Epithelial cell of proximal tubule (primary cell): ENCODE measurements at regions not wholly inside any gene's neighbourhood (a gene's known extent, or its start where the extent isn't known, plus 50 kb on each side); places are given as distances from the start of the nearest gene placed in this dataset.
A peak's percentile ranks its signal among the peaks of the same experiment; 100 is the strongest.

Experiments
- DNase-seq: peaks from one replicate; pipeline ENCODE4 v3.0.0-alpha.2; 2011; ENCODE audit warnings: low read depth
- H3K4me3 ChIP-seq: 2 replicates; pipeline ENCODE4 v1.5.1; 2011; ENCODE audit warnings: low read depth, mild to moderate bottlenecking, low read length
- TF ChIP-seq, protein P1 (sequence below): conservative IDR thresholded peaks from 2 replicates; pipeline ENCODE4 v1.5.1; 2012; ENCODE audit warnings: low read depth, mild to moderate bottlenecking, low read length

DNA sequence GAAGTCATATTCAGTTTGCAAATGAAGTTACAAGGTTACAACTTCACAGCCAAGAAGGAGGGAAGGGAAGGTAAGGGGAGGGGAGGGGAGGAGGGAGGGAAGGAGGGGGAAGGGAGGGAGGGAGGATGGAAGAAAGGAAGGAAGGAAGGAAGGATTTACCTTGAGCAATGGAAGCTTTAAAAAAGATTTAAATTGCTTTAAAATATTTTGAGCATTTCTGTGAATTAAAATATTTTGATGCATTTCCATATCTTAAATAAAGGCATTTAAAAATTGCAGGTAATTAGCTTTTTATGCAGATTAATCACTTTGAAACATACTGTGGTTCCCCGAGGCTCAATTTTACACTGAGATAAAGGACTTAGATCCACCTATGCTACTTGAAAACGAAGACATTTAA is 618.0 kb downstream of the TFAP2A start:
- TF ChIP-seq, protein P1, sequence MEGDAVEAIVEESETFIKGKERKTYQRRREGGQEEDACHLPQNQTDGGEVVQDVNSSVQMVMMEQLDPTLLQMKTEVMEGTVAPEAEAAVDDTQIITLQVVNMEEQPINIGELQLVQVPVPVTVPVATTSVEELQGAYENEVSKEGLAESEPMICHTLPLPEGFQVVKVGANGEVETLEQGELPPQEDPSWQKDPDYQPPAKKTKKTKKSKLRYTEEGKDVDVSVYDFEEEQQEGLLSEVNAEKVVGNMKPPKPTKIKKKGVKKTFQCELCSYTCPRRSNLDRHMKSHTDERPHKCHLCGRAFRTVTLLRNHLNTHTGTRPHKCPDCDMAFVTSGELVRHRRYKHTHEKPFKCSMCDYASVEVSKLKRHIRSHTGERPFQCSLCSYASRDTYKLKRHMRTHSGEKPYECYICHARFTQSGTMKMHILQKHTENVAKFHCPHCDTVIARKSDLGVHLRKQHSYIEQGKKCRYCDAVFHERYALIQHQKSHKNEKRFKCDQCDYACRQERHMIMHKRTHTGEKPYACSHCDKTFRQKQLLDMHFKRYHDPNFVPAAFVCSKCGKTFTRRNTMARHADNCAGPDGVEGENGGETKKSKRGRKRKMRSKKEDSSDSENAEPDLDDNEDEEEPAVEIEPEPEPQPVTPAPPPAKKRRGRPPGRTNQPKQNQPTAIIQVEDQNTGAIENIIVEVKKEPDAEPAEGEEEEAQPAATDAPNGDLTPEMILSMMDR = no peak
- DNase-seq = no peak

DNA sequence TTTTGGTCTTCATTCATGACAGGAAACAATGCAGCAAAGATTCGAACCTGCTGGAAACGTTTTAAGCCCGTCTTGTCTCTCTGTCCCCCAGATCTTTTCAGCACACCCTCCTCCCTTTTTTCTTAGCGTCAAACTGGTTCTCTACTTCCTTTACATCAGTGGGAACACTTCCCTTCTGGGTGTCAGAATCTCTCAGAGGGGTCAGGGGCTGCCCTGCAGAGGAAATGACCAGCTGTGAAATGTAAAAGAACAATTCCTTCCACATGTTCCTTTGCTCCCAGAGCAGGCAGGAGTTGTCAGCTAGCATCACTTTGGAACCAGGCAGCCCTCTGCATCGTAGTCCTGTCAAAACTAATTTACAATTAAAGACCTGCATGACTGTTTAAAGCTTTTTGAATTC is 619.0 kb downstream of the TFAP2A start:
- H3K4me3 ChIP-seq = no peak overlapping the region
- TF ChIP-seq, protein P1 = no peak
- no peak for DNase-seq

More for the DNA sequence above, 618.0 kb downstream of the TFAP2A start:
- no peak overlapping the region for H3K4me3 ChIP-seq

DNA sequence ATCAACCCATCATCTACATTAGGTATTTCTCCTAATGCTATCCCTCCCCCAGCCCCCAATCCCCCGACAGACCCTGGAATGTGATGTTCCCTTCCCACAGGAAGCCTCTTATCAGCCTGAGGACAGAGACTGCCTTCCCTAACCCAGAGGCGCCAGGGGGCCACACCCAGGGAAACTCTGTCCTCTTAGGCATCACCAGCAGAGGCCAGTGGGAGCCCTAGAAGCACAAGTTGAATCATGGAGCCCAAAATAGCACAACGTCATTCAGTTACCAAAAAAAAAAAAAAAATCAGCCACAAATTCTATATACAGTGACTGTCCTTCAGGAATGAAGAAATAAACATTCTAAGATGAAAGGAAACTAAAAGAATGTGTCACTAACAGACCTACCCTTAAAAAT is 625.7 kb downstream of the TFAP2A start:
- TF ChIP-seq, protein P1 = no peak
- H3K4me3 ChIP-seq = no peak overlapping the region
- no peak for DNase-seq

DNA sequence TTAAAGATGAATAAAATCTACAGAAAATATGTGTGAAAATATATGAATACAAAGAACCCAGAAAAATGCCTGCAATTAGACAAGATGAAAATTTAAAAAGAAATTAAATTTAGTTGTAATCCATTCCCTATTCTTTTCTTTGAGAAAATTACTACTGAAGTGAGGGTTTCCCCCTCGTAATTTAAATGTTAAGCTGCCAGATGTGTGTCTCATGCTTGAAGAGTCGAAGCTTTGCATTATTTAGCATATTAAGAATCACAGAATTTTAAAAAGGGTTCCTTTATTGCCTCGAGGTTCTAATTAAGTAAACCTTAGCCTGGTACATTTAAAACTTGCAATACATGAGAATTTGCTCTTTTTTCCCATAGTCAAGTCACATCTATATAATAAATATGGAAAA is 630.1 kb downstream of the TFAP2A start:
- TF ChIP-seq, protein P1 = no peak
- no peak overlapping the region for H3K4me3 ChIP-seq
- DNase-seq = no peak

DNA sequence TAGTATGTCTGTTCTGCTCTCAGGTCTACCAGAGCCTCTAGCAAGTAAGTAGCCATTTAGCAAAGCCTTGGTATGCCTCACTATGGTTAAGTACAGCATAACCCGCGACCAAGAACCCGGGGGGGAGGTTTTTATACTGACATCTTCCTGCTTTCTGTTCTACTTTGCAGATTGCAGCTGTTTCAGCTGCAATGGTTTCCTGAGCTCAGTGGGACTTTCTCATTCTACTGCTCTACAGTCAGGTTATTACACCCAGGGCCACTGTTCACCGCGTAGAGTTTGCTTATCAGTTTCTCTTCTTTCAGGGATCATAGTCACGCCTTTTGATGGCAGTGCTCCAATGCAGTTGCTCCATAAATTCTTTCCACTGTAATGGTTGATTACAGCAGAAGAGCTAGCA is 631.3 kb downstream of the TFAP2A start:
- TF ChIP-seq, protein P1 = no peak
- DNase-seq = no peak
- no peak overlapping the region for H3K4me3 ChIP-seq

DNA sequence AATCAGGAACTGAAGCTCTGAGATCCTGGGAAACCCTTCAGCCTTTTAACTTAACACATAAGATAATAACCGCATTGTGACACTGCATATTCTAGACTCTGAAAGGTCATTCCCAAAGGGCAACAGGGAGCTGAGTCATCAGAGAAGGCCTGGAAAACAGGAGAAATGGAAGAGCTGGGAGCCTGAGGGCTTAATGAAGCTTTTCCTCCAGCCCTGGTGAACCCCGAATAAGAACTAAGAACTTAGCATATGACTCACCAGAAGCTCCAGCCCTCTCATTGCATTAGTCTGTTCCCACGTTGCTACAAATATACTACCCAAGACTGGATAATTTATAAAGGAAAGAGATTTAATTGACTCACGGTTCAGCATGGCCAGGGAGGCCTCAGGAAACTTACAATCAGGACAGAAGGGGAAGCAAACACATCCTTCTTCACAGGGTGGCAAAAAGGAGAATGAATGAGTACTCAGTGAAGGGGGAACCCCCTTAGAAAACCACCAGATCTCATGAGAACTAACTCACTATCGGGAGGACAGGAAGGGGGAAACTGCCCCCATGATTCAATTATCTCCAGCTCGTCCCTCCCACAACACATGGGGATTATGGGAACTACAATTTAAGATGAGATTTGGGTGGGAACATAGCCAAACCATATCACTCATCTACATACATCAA is 648.5 kb downstream of the TFAP2A start:
- H3K4me3 ChIP-seq = no peak overlapping the region
- DNase-seq = peak; percentile 59
- TF ChIP-seq, protein P1 = no peak

DNA sequence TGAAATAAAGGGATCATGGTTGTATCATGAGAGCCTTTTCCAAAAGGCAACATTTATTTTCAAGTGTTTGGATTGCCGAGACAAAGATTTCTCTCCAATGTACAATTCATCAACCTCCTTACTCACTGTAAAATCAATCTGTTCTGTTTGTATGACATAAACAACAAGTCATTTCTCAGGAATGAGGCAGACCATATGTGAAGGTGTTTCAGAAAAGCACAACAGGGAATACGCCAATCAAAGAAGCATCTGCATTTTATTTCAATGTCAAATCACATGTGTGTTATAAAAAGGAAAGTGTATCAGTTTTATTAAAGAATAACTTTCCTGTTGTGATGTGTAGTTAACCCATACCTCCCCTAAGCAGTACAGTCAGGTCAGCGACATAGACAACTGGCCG is 653.7 kb downstream of the TFAP2A start:
- TF ChIP-seq, protein P1 = no peak
- no peak overlapping the region for H3K4me3 ChIP-seq
- DNase-seq = no peak
